NCI-H446 treated with DMSO at 0.1 percent for 48 hours (cell line): ENCODE measurements at regions not wholly inside any gene's neighbourhood (a gene's known extent, or its start where the extent isn't known, plus 50 kb on each side); places are given as distances from the start of the nearest gene placed in this dataset.

Source experiments
- DNase-seq: peaks from one replicate; lab custom pipeline; 2025; lab: John Stamatoyannopoulos, UW

DNA sequence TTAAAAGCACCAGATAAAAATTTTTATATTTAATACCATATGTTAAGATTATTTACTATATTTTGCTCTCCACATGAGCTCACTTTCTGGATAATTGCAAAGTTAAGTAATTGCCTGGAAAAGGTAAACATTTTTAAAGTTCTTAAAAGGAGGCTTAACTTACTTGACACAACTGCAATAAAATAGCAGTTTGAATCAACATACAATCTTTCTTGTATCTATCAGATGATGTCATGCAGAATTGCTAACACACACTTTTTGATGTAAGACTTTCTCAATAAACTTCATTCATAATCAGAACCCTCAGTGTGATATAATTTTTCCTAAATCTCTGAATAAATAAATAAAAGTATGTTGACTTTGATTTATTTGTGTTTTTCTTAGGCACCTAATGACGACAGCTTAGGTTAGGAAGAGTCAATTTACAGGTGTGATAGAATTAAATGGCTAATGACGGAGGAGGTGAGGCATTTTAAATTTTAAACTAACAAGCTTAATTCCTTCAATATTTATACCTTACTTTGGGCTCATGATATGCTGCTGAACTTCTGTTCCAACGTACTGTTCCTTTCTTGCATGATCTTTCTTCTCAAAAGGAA, 99.5 kb downstream of the LYPLAL1 start:
- no peak for DNase-seq

- no peak for DNase-seq
Measured at GRCh38 chr1:219271818-219272535, 98.3 kb downstream of the LYPLAL1 start.

- no peak for DNase-seq
Measured at GRCh38 chr1:219269171-219269570, 95.5 kb downstream of the LYPLAL1 start.

DNA sequence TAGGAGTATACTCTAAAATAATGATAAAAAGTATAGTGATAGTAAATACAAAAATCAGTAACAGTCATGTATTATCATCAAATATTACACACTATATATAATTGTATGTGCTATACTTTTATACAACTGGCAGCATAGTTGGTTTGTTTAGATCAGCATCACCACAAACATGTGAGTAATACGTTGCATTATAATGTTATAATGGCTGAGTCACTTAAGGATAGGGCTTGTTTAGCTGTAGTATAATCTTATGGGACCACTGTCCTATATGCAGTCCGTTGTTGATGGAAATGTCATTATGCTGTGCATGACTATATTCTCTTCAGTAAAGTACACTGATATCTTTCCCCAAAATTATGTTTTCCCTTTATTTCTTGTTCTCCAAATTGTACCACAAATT, 92.8 kb downstream of the LYPLAL1 start:
- DNase-seq: no peak

GRCh38 chr1:219265026-219265515, 91.4 kb downstream of the LYPLAL1 start:
- no peak for DNase-seq

DNA sequence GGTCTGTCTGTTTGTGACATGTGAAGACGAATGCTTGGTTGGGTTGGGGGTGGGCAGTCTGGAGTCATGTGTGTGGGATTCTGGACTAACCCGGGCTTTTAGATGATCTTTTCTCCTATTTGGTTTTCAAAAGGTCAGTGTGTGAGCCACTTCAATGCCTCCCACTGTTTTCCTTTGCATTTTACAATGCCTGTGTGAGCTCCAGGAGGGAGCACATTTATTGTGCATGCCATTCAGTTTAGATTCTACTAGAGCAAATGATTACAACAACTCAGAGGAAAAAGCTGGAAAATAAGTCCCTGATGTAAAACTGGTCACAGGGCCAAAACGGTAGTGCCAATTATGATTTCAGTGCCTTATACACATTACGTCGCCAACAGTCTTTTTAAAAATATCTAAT, 90.9 kb downstream of the LYPLAL1 start:
- DNase-seq: no peak
